ENCODE measurements at regions not wholly inside any gene's neighbourhood (a gene's known extent, or its start where the extent isn't known, plus 50 kb on each side); places are given as distances from the start of the nearest gene placed in this dataset.

GRCh38 chr13:50129081-50129705 lies 113.9 kb downstream of the KCNRG start:
- H3K4me3 ChIP-seq (ENCODE audit: low read depth, low read length), result no peak overlapping the region
- H3K27me3 ChIP-seq (ENCODE audit: control insufficient read depth, insufficient read depth, low read length), result peaks cover 19% of the 10 kb centered on the region
- FAIRE-seq, result no peak

DNA sequence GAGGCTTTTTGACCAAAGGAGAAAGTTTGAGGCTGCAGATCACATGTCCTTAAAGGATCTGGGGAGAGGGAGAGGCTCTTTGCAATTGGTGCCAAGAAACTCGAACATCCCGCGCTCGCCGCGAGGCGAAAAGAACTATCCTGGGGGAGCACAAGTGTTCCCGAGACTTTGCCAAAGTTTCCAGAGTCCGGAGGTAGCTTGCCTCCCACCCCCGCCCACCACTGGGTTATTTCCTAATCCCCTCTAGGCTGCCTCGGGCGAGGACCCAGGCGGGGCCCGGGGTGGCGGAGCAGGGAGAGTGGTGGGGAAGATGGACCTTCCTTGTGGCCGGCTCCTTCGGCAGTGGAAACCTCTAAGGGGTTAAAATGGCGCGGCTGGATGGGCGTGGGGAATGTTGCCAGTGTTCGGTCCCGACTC lies 114.5 kb downstream of the KCNRG start:
- FAIRE-seq, result no peak
- DNase-seq (ENCODE audit: low read depth), result no peak

More at GRCh38 chr13:50129081-50129705, 113.9 kb downstream of the KCNRG start:
- DNase-seq (ENCODE audit: low read depth), result no peak
- H3K36me3 ChIP-seq (ENCODE audit: control insufficient read depth, insufficient read depth, low read length), result no peaks in the 10 kb centered on the region
- TF ChIP-seq, protein P1, sequence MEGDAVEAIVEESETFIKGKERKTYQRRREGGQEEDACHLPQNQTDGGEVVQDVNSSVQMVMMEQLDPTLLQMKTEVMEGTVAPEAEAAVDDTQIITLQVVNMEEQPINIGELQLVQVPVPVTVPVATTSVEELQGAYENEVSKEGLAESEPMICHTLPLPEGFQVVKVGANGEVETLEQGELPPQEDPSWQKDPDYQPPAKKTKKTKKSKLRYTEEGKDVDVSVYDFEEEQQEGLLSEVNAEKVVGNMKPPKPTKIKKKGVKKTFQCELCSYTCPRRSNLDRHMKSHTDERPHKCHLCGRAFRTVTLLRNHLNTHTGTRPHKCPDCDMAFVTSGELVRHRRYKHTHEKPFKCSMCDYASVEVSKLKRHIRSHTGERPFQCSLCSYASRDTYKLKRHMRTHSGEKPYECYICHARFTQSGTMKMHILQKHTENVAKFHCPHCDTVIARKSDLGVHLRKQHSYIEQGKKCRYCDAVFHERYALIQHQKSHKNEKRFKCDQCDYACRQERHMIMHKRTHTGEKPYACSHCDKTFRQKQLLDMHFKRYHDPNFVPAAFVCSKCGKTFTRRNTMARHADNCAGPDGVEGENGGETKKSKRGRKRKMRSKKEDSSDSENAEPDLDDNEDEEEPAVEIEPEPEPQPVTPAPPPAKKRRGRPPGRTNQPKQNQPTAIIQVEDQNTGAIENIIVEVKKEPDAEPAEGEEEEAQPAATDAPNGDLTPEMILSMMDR (IDR thresholded peaks at IDR 0.05; ENCODE audit: insufficient read depth, low read length, severe bottlenecking), result no peak

GRCh38 chr13:50130123-50130946 lies 115.1 kb downstream of the KCNRG start:
- Histone ChIP-seq H3K4me3 (ENCODE audit: low read depth, low read length) (peak overlapping the region; percentile 32), H3K36me3 (ENCODE audit: control insufficient read depth, insufficient read depth, low read length) (no peaks in the 10 kb centered on the region), H3K27me3 (ENCODE audit: control insufficient read depth, insufficient read depth, low read length) (peaks cover 19% of the 10 kb centered on the region)
- TF ChIP-seq, protein P1 (IDR thresholded peaks at IDR 0.05; ENCODE audit: insufficient read depth, low read length, severe bottlenecking), result no peak
- FAIRE-seq (no peak), DNase-seq (ENCODE audit: low read depth) (peak; percentile 32)

More for the DNA sequence above, 114.5 kb downstream of the KCNRG start:
- Histone ChIP-seq H3K36me3 (ENCODE audit: control insufficient read depth, insufficient read depth, low read length) (no peaks in the 10 kb centered on the region), H3K4me3 (ENCODE audit: low read depth, low read length) (peak overlapping the region; percentile 32), H3K27me3 (ENCODE audit: control insufficient read depth, insufficient read depth, low read length) (peaks cover 19% of the 10 kb centered on the region)
- TF ChIP-seq, protein P1 (IDR thresholded peaks at IDR 0.05; ENCODE audit: insufficient read depth, low read length, severe bottlenecking), result no peak

GRCh38 chr13:50131920-50132903 lies 117.0 kb downstream of the KCNRG start:
- FAIRE-seq (no peak), DNase-seq (ENCODE audit: low read depth) (no peak)
- H3K27me3 ChIP-seq (ENCODE audit: control insufficient read depth, insufficient read depth, low read length), result peaks cover 19% of the 10 kb centered on the region
- TF ChIP-seq, protein P1 (IDR thresholded peaks at IDR 0.05; ENCODE audit: insufficient read depth, low read length, severe bottlenecking), result no peak
- H3K36me3 ChIP-seq (ENCODE audit: control insufficient read depth, insufficient read depth, low read length), result no peaks in the 10 kb centered on the region
- no peak overlapping the region for H3K4me3 ChIP-seq (ENCODE audit: low read depth, low read length)

DNA sequence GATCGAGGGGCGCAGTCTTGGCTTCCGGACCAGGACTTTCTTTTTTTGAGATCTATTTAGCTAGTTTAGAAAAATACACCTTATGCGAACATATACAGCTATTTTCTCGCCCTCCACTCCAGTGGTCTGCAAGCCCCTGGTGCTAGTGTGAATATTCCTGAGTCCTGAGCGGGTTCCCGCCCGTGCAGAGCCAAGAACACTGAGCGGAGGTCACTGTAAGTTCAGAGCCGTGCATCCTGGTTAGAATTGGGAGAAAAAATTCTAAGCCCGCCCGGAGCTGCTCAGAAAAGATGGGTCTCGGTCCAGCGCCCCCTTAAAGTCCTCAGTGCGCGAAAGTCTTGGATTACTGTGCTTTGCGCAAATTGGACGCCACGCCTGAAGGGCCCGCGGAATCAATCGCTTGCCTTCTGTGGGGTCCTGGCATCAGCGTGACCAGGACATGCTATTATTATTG lies 117.7 kb downstream of the KCNRG start:
- FAIRE-seq (no peak), DNase-seq (ENCODE audit: low read depth) (no peak)
- H3K36me3 ChIP-seq (ENCODE audit: control insufficient read depth, insufficient read depth, low read length), result no peaks in the 10 kb centered on the region
- H3K27me3 ChIP-seq (ENCODE audit: control insufficient read depth, insufficient read depth, low read length), result peaks cover 19% of the 10 kb centered on the region
- TF ChIP-seq, protein P1 (IDR thresholded peaks at IDR 0.05; ENCODE audit: insufficient read depth, low read length, severe bottlenecking), result no peak
- H3K4me3 ChIP-seq (ENCODE audit: low read depth, low read length), result no peak overlapping the region

Data from bronchial epithelial cell (primary cell).